GM12873 (cell line): ENCODE measurements at regions not wholly inside any gene's neighbourhood (a gene's known extent, or its start where the extent isn't known, plus 50 kb on each side); places are given as distances from the start of the nearest gene placed in this dataset.

Experiments
- TF ChIP-seq, protein P1 (sequence below): IDR thresholded peaks from 2 replicates; pipeline ENCODE4 v1.5.1; 2012; ENCODE audit warnings: low read depth, mild to moderate bottlenecking, moderate library complexity, low read length, control low read depth; ENCODE audit not compliant: insufficient read depth; ENCODE audit errors: missing control alignments

DNA sequence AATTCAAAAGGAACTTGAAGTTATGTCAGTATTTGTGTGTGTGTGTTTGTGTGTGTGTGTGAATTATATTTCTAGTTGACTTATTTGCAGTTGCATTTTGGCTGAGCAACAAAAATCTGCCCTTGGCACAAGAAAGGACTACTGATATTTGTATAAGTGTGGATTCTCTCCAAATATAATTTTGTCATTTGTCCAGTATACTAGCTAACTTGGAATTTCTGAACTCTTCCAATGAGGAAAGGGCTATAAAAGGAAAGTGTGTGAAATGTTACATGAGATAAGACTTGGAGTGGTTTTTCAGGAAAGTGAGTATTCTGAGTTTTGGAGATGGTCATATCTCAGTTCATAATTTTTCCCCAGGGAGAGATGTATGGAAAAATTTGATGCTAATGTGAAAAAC lies 1384.1 kb upstream of the B3GALT2 start:
- TF ChIP-seq, protein P1, sequence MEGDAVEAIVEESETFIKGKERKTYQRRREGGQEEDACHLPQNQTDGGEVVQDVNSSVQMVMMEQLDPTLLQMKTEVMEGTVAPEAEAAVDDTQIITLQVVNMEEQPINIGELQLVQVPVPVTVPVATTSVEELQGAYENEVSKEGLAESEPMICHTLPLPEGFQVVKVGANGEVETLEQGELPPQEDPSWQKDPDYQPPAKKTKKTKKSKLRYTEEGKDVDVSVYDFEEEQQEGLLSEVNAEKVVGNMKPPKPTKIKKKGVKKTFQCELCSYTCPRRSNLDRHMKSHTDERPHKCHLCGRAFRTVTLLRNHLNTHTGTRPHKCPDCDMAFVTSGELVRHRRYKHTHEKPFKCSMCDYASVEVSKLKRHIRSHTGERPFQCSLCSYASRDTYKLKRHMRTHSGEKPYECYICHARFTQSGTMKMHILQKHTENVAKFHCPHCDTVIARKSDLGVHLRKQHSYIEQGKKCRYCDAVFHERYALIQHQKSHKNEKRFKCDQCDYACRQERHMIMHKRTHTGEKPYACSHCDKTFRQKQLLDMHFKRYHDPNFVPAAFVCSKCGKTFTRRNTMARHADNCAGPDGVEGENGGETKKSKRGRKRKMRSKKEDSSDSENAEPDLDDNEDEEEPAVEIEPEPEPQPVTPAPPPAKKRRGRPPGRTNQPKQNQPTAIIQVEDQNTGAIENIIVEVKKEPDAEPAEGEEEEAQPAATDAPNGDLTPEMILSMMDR, result no peak

DNA sequence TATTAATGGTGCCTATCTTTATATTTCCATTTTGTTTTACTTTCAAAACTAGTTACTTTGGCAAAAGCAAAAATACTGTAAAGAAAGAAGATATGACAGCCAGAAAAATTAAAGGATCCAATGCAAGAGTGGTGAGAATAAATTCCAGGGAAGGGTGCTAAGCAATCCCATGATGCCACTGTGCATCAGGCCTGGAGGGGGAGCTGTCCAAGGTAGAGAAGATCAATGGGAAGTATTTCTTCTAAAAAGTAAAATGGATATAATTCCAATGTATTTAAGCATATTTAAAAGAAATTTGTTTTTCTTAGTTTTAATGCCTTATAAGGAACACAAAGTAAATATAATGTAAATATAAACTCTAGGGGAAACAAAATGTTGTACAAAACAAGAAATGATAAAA lies 1382.2 kb upstream of the B3GALT2 start:
- TF ChIP-seq, protein P1, result no peak

DNA sequence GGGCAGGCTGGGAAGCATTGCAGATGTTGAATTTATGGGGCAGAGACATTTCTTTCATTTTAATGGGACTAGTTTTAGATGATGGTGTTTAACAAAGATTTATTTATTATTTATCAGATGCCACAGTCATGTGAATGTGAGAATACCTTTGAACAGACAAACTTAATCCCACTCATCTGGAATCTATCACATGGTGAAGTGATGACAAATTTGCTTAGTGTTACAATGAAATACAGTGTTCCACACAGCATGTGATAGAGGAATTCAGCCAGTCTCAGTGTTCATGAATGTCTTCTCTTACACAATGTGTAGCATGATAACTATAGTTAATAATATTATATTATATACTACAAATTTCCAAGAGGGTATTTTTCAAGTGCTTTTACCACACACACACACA lies 1361.7 kb upstream of the B3GALT2 start:
- TF ChIP-seq, protein P1, result no peak

DNA sequence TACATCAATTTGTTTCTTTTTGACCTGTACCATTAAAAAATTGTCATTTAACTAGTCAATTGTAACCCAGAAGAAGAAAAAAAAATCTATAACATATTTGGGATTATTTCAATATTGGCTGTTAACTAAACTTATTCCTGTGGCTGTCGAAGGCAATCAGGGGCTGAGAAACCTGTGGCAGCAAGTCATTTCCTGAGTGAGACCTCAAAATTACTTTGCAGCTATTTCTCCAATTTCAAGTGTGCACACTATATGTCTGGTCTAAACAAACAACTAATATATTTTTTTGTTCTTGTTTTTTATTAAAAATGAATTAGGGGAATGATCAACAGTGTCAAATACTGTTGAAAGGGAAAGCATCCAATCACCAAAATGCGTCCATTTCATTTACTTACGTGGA lies 1357.6 kb upstream of the B3GALT2 start:
- TF ChIP-seq, protein P1, result no peak

DNA sequence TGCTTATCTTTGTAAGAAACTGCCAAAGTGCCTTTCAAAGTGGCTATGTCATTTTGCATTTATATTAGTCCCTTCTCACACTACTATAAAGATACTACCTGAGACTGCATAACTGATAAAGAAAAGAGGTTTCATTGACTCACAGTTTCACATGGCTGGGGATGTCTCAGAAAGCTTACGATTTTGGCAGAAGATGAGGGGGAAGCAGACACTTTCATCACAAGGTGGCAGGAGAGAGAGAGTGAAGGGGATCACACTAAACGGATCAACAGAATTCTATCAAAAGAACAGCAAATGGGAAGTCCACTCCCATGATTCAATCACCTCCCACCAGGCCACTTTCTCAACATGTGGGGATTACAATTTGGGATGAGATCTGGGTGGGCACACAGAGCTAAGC lies 1352.0 kb upstream of the B3GALT2 start:
- TF ChIP-seq, protein P1, result no peak

DNA sequence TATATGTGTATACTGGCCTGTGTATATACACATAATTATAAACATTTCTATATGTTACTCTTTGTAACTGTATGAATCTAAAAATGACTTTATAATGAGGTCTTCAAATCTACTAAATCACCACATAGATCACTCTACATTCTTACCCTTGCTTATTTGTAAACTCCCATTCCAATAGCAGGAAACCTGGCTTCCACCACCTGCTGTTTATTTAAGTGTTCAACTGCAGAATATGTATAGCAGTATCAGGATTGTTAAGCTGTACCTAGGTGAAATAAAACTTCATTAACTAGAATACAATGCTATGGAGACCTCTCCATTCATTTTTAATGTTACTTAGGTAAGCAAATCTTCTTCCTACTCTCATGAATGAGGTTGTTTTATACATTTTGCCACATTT lies 1351.1 kb upstream of the B3GALT2 start:
- TF ChIP-seq, protein P1, result no peak

DNA sequence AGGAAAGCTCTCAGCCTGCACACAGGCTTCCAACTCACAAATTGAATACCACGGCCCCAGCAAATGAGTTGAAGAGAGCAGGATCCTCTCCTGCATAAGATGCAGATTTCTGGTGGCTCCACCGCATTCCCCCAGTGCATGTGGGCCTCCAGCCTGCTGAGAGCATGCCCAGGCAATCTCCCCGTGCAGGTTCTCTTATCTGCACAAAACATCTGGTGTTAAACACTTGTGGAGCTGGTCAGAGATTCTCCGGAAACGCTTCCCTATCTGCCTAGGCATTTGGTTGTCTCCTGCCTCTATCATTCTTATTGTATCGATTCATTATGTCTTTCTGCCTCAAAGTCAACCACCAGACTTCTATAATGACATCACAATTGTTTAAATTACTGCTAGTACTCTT lies 1349.0 kb upstream of the B3GALT2 start:
- TF ChIP-seq, protein P1, result no peak
